ENCODE measurements at regions not wholly inside any gene's neighbourhood (a gene's known extent, or its start where the extent isn't known, plus 50 kb on each side); places are given as distances from the start of the nearest gene placed in this dataset.

GRCh38 chr20:4074877-4075455 is 59.6 kb upstream of the RNF24 start:
- intact Hi-C loops (cut with micrococcal nuclease) = loop anchor here (5.0 kb wide), 1 partner anchor 188 kb away; the partner anchor contains the start of gene PANK2
- WGBS, 2 experiments (ENCODE audit: extremely low coverage in 2 of 2, insufficient read length in 1 of 2) = 78% methylated on average over 6 of the region's 7 CpGs; no CpG with 5 or more reads in 1 of the 2 experiments

More at GRCh38 chr20:4074877-4075455, 59.6 kb upstream of the RNF24 start:
- no peak overlapping the region for H3K23ac ChIP-seq (ENCODE audit: low read depth, low read length)
- H2AK5ac ChIP-seq (ENCODE audit: low read depth, low read length) = peak overlapping the region; percentile 70
- no peak overlapping the region for H2AFZ ChIP-seq (replicated peaks; ENCODE audit: low read length, poor library complexity)
- H3K4me3 ChIP-seq (ENCODE audit: insufficient read depth, low read depth, low read length) = no peak overlapping the region
- no peaks in the 10 kb centered on the region; the same call in 1 of the 2 replicates for H4K20me1 ChIP-seq (ENCODE audit: insufficient read depth, low read length)
- H3K27me3 ChIP-seq (ENCODE audit: control insufficient read depth, insufficient read depth, low read length) = no peaks in the 10 kb centered on the region
- H3K79me1 ChIP-seq (ENCODE audit: low read depth in 1 of 2, low read length in 2 of 2) = peaks cover 0 to 8% of the 10 kb centered on the region in 2 experiments; a peak in 2 of 4 replicates
- peaks cover 3% of the 10 kb centered on the region for H3K9me3 ChIP-seq (ENCODE audit: control insufficient read depth, insufficient read depth, low read length)
- ATAC-seq (ENCODE audit: low read depth) (no peak), DNase-seq (no peak)
- peak overlapping the region; percentile 35; the same call in 1 of the 2 replicates for H3K14ac ChIP-seq (replicated peaks; ENCODE audit: low read depth, low read length)
- H4K5ac ChIP-seq (ENCODE audit: low read depth, low read length) = no peak overlapping the region
- TF ChIP-seq MAZ (IDR thresholded peaks at IDR 0.05; ENCODE audit: borderline replicate concordance, low read depth, low read length) (no peak), CEBPB (IDR thresholded peaks at IDR 0.05; ENCODE audit: low read depth, low read length) (no peak), NFE2L2 (IDR thresholded peaks at IDR 0.05; ENCODE audit: low read depth, low read length) (no peak), MAFK (IDR thresholded peaks at IDR 0.05; ENCODE audit: low read depth, low read length) (no peak), BHLHE40 (IDR thresholded peaks at IDR 0.05; ENCODE audit: low read depth, low read length) (no peak), RFX5 (IDR thresholded peaks at IDR 0.05; ENCODE audit: low read depth, low read length) (no peak), RAD21 (IDR thresholded peaks at IDR 0.05; ENCODE audit: low read length) (no peak), SMC3 (IDR thresholded peaks at IDR 0.05; ENCODE audit: low read depth, low read length) (no peak)
- TF ChIP-seq, protein P1, sequence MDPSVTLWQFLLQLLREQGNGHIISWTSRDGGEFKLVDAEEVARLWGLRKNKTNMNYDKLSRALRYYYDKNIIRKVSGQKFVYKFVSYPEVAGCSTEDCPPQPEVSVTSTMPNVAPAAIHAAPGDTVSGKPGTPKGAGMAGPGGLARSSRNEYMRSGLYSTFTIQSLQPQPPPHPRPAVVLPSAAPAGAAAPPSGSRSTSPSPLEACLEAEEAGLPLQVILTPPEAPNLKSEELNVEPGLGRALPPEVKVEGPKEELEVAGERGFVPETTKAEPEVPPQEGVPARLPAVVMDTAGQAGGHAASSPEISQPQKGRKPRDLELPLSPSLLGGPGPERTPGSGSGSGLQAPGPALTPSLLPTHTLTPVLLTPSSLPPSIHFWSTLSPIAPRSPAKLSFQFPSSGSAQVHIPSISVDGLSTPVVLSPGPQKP (IDR thresholded peaks at IDR 0.05; ENCODE audit: borderline replicate concordance, low read depth, low read length) = no peak
- TF ChIP-seq, protein P2, sequence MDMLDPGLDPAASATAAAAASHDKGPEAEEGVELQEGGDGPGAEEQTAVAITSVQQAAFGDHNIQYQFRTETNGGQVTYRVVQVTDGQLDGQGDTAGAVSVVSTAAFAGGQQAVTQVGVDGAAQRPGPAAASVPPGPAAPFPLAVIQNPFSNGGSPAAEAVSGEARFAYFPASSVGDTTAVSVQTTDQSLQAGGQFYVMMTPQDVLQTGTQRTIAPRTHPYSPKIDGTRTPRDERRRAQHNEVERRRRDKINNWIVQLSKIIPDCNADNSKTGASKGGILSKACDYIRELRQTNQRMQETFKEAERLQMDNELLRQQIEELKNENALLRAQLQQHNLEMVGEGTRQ (IDR thresholded peaks at IDR 0.05; ENCODE audit: low read depth, low read length) = no peak
- ChIA-PET POLR2A (ENCODE audit: unreplicated experiment) (interaction anchor here (0.5 kb wide), 1 partner anchor 187 kb away, joined by 3 read pairs; no protein-coding TSS in a partner anchor), CTCF (no interaction called here)
- no peak overlapping the region for H3K27ac ChIP-seq (ENCODE audit: insufficient read depth, low read length)
- dilution Hi-C loops (cut with HindIII; ENCODE audit: low sequenced_read_pairs, unreplicated experiment) = no loop called here
- H3K4ac ChIP-seq (ENCODE audit: low read depth, low read length) = peak overlapping the region; percentile 41
- H3K4me2 ChIP-seq (ENCODE audit: low read depth, low read length) = no peak overlapping the region
- no peak overlapping the region for H3K18ac ChIP-seq (ENCODE audit: low read depth, low read length)
- H3K9ac ChIP-seq (ENCODE audit: low read depth, low read length) = no peak overlapping the region
- H2BK15ac ChIP-seq (ENCODE audit: low read depth, low read length) = peak overlapping the region; percentile 68; the same call in 2 of the 3 replicates
- peaks cover 14% of the 10 kb centered on the region for H3K4me1 ChIP-seq (ENCODE audit: control insufficient read depth, insufficient read depth, low read length)
- H4K8ac ChIP-seq (ENCODE audit: low read depth in 2 of 2, low read length in 2 of 2) = no peak overlapping the region
- H2BK20ac ChIP-seq (ENCODE audit: low read depth, low read length) = peak overlapping the region; percentile 63; the same call in 1 of the 2 replicates
- no peak overlapping the region for H2BK5ac ChIP-seq (ENCODE audit: low read depth, low read length, poor library complexity, severe bottlenecking)
- peaks cover 11% of the 10 kb centered on the region for H3K9me1 ChIP-seq (ENCODE audit: insufficient read depth, low read length)
- no peak overlapping the region for H3K56ac ChIP-seq (ENCODE audit: extremely low read depth, insufficient read depth, low read length)
- BruUV-seq (replicated peaks) = no TSS peak
- H4K91ac ChIP-seq (ENCODE audit: insufficient read depth, low read depth, low read length) = 0 out of 2 replicates have a peak overlapping the region, but pooled peaks have one; percentile 18
- in situ Hi-C loops (cut with MboI; ENCODE audit: low sequenced_read_pairs) = no loop called here
- H2AK9ac ChIP-seq (replicated peaks; ENCODE audit: low read depth, low read length, poor library complexity) = no peak overlapping the region
- H3K36me3 ChIP-seq (ENCODE audit: control insufficient read depth, insufficient read depth, low read length) = no peaks in the 10 kb centered on the region
- H2BK120ac ChIP-seq (ENCODE audit: low read depth, low read length) = peak overlapping the region; percentile 16; the same call in 1 of the 2 replicates
